Thyroid gland (tissue), 4 donors: ENCODE measurements at regions not wholly inside any gene's neighbourhood (a gene's known extent, or its start where the extent isn't known, plus 50 kb on each side); places are given as distances from the start of the nearest gene placed in this dataset.

Experiments used
- DNase-seq, 2 donors: peaks; one replicate each; pipeline ENCODE4 v3.0.0-alpha.2; 2019
- H3K27ac ChIP-seq, 3 donors: fragments of 200-600 bp; sonication (generic); 1 replicate in 2 of 3; 2 replicates in 1 of 3; pipeline ENCODE4 v1.5.1; 2016 to 2019; ENCODE audit warnings: mild to moderate bottlenecking in 1 of 3, moderate library complexity in 1 of 3
- H3K27me3 ChIP-seq: fragments of 200-600 bp; sonication (generic); one replicate; pipeline ENCODE4 v1.5.1; 2019
- H3K36me3 ChIP-seq, 2 donors: fragments of 200-600 bp; sonication (generic); one replicate each; pipeline ENCODE4 v1.5.1; 2016 to 2019
- H3K4me1 ChIP-seq, 2 donors: fragments of 200-600 bp; sonication (generic); one replicate each; pipeline ENCODE4 v1.5.1; 2017 to 2019
- H3K4me3 ChIP-seq, 3 donors: fragments of 200-600 bp; sonication (generic); replicated peaks in 1 of 3; 1 replicate in 2 of 3; 2 replicates in 1 of 3; pipeline ENCODE4 v1.5.1; 2016; ENCODE audit warnings: mild to moderate bottlenecking in 1 of 3
- H3K9me3 ChIP-seq: fragments of 200-600 bp; sonication (generic); one replicate; pipeline ENCODE4 v1.5.1; 2017
- CTCF ChIP-seq, 6 experiments: fragments of 200-600 bp in 3 of 6; fragments of 450-650 bp in 3 of 6; sonication (generic) in 3 of 6; IDR thresholded peaks; one replicate each; pipeline ENCODE4 v1.5.1; 2016 to 2019; ENCODE audit warnings: antibody characterized with exemption in 6 of 6, mild to moderate bottlenecking in 2 of 6, inconsistent platforms in 1 of 6, moderate library complexity in 1 of 6
- POLR2A ChIP-seq, 2 donors: fragments of 450-650 bp; IDR thresholded peaks; one replicate each; pipeline ENCODE4 v1.6.1; 2017; ENCODE audit warnings: antibody characterized with exemption in 2 of 2, mild to moderate bottlenecking in 2 of 2, moderate library complexity in 1 of 2
- WGBS, 2 donors: methylation state at CpG; one replicate each; pipeline ENCODE4 v1.1.5; 2017; 5-methylcytosine and 5-hydroxymethylcytosine counted together
- intact Hi-C: fragments of 100-400 bp; cut with DNase I; formaldehyde crosslinking; loops from one replicate; pipeline ENCODE4 v1.15.1; 2023

GRCh38 chr10:57015187-57015586 is 654.1 kb upstream of the ZWINT start:
- intact Hi-C loops = no loop called here
- TF ChIP-seq POLR2A (IDR thresholded peaks at IDR 0.05) (no peak), CTCF (IDR thresholded peaks at IDR 0.05) (no peak)
- H3K9me3 ChIP-seq = no peaks in the 10 kb centered on the region
- no peak overlapping the region for H3K27ac ChIP-seq
- H3K4me1 ChIP-seq = no peaks in the 10 kb centered on the region
- DNase-seq = no peak
- H3K27me3 ChIP-seq = no peaks in the 10 kb centered on the region
- WGBS, 2 donors = 87 to 90% methylated on average over 7 of the region's 8 CpGs
- no peak overlapping the region for H3K4me3 ChIP-seq
- H3K36me3 ChIP-seq = no peaks in the 10 kb centered on the region

DNA sequence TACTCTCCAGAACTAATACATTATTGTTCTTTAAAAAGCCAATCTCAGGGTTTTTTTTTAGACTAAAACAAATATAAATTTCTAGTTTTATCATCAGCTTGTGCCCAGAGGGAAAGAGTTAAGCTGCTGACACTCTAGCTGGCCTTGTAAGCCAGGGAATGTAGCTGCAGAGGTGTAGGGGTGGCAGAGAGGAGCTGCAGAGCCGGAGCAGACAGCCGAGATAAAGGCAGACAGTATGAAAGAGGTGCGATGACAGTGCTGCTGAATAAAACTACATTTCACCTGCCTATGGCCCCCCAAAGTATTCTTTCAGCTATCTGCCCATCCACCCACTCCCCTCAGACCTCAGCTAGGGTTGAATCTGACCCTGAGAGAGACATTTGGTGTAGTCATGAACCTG is 653.7 kb upstream of the ZWINT start:
- intact Hi-C loops = no loop called here
- Histone ChIP-seq H3K4me3 (no peak overlapping the region), H3K9me3 (no peaks in the 10 kb centered on the region), H3K27ac (no peak overlapping the region), H3K4me1 (no peaks in the 10 kb centered on the region), H3K36me3 (no peaks in the 10 kb centered on the region), H3K27me3 (no peaks in the 10 kb centered on the region)
- no peak for TF ChIP-seq POLR2A (IDR thresholded peaks at IDR 0.05)
- TF ChIP-seq CTCF (IDR thresholded peaks at IDR 0.05) = no peak
- no peak for DNase-seq
- WGBS, 2 donors = 74 to 76% methylated on average over 3 of the region's 3 CpGs

- TF ChIP-seq POLR2A (IDR thresholded peaks at IDR 0.05) (no peak), CTCF (IDR thresholded peaks at IDR 0.05) (no peak)
- intact Hi-C loops = no loop called here
- H3K4me3 ChIP-seq = no peak overlapping the region
Observed at GRCh38 chr10:57008189-57008588, 647.1 kb upstream of the ZWINT start.

DNA sequence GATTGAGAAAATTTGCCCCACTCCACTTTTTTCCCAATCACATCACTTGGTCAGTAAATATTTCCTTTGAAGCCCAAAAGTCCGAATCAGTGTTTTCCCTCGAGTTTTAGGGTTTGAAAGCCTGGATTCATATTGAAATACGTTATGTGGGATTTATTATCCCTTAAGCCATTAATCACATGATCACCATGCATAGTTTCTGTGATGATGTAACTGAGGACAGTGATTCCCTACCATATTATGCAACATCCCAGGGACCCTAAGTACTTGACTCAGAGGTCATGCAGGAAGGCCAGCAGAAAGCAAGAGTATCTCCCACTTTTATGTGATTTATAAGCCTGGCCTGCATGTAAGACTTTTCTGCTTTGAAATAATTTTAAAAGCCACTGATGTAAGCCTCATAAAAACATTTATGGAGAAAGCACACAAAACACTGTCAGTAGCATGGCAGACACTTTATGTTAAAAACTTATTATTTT is 630.6 kb upstream of the ZWINT start:
- no peak overlapping the region for H3K27ac ChIP-seq
- DNase-seq = no peak
- no peaks in the 10 kb centered on the region for H3K9me3 ChIP-seq
- intact Hi-C loops = no loop called here
- 29 to 55% methylated on average over 3 of the region's 3 CpGs for WGBS, 2 donors
- H3K4me3 ChIP-seq = no peak overlapping the region
- no peak for TF ChIP-seq CTCF (IDR thresholded peaks at IDR 0.05)
- no peak for TF ChIP-seq POLR2A (IDR thresholded peaks at IDR 0.05)
- H3K27me3 ChIP-seq = no peaks in the 10 kb centered on the region
- no peaks in the 10 kb centered on the region for H3K4me1 ChIP-seq
- H3K36me3 ChIP-seq = no peaks in the 10 kb centered on the region

More at GRCh38 chr10:57008189-57008588, 647.1 kb upstream of the ZWINT start:
- DNase-seq = no peak
- Histone ChIP-seq H3K27me3 (no peaks in the 10 kb centered on the region), H3K4me1 (no peaks in the 10 kb centered on the region), H3K27ac (no peak overlapping the region), H3K36me3 (no peaks in the 10 kb centered on the region), H3K9me3 (no peaks in the 10 kb centered on the region)
- WGBS, 2 donors = 81 to 83% methylated on average over 2 of the region's 2 CpGs

DNA sequence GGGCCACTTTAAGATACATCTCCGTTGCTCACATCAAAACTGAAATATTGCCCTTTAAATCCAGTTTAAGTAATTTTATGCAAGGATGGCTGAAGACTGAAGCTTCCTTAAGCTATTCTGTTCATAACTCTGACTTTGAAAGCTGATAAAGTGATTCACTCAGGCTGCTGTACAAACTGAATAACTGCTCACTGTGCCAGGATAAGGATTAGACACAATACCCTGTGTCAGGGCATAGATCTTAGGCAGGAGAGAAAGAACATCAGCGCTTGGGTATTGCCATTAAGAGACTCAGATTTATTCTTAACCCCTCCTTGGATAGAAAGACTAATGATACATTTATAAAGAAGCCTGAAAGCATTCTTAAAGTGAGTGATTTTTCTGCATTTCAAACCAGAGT is 614.5 kb upstream of the ZWINT start:
- 82 to 84% methylated on average over 2 of the region's 2 CpGs for WGBS, 2 donors
- intact Hi-C loops = no loop called here
- TF ChIP-seq CTCF (IDR thresholded peaks at IDR 0.05) = no peak
- TF ChIP-seq POLR2A (IDR thresholded peaks at IDR 0.05) = no peak
- Histone ChIP-seq H3K4me3 (no peak overlapping the region), H3K4me1 (no peaks in the 10 kb centered on the region), H3K9me3 (no peaks in the 10 kb centered on the region), H3K36me3 (no peaks in the 10 kb centered on the region), H3K27ac (no peak overlapping the region), H3K27me3 (no peaks in the 10 kb centered on the region)
- no peak for DNase-seq
